Activated B cell treated with CpG ODN at 0.5 μM for 24 hours (primary cell): ENCODE measurements at regions not wholly inside any gene's neighbourhood (a gene's known extent, or its start where the extent isn't known, plus 50 kb on each side); places are given as distances from the start of the nearest gene placed in this dataset.

Experiments
- ATAC-seq: fragments of 200-7000 bp; cut with Tn5 transposase; one replicate; pipeline ENCODE4 v1.10.0; 2021; ENCODE audit warnings: low read depth, mild to moderate bottlenecking, moderate library complexity
- CTCF ChIA-PET: fragments of 350-600 bp; sonication (Branson Sonifier 250); formaldehyde crosslinking; loops from one replicate; lab custom pipeline; 2021; ENCODE audit warnings: antibody characterized with exemption; lab: Charles Lee
- POLR2A ChIA-PET: fragments of 350-600 bp; sonication (Branson Sonifier 250); formaldehyde crosslinking; loops from one replicate; lab custom pipeline; 2021; ENCODE audit warnings: antibody characterized with exemption; lab: Charles Lee
- DNase-seq: peaks from one replicate; pipeline ENCODE4 v3.0.0; 2022
- H3K27ac Mint-ChIP-seq: one replicate; pipeline ENCODE4 v1.8.0; 2020; ENCODE audit warnings: mixed read lengths
- H3K27me3 Mint-ChIP-seq: one replicate; pipeline ENCODE4 v1.8.0; 2021; ENCODE audit warnings: mixed read lengths
- H3K36me3 Mint-ChIP-seq: one replicate; pipeline ENCODE4 v1.8.0; 2021; ENCODE audit warnings: low read depth, mixed read lengths
- H3K4me1 Mint-ChIP-seq: one replicate; pipeline ENCODE4 v1.8.0; 2021; ENCODE audit warnings: mixed read lengths
- H3K4me3 Mint-ChIP-seq: one replicate; pipeline ENCODE4 v1.8.0; 2020; ENCODE audit warnings: mild to moderate bottlenecking, mixed read lengths
- H3K9me3 Mint-ChIP-seq: one replicate; pipeline ENCODE4 v1.8.0; 2020; ENCODE audit warnings: mixed read lengths
- intact Hi-C: fragments of 100-400 bp; cut with micrococcal nuclease; formaldehyde crosslinking; loops from one replicate; pipeline ENCODE4 v1.15.1; 2024
- TF ChIP-seq, protein P1 (sequence below): fragments of 200-600 bp; IDR thresholded peaks from one replicate; pipeline ENCODE4 v1.8.0; 2022; ENCODE audit warnings: antibody characterized with exemption, mild to moderate bottlenecking

GRCh38 chr2:226339616-226340015 lies 460.0 kb downstream of the IRS1 start:
- POLR2A ChIA-PET, result interaction anchor here (0.6 kb wide), 1 partner anchor 1018 kb away, joined by 9 read pairs; no protein-coding TSS in a partner anchor
- no peak overlapping the region for H3K27ac Mint-ChIP-seq
- peaks cover 1% of the 10 kb centered on the region for H3K27me3 Mint-ChIP-seq
- intact Hi-C loops, result no loop called here
- no peaks in the 10 kb centered on the region for H3K4me1 Mint-ChIP-seq
- DNase-seq (no peak), ATAC-seq (no peak)
- H3K36me3 Mint-ChIP-seq, result no peaks in the 10 kb centered on the region
- TF ChIP-seq, protein P1, sequence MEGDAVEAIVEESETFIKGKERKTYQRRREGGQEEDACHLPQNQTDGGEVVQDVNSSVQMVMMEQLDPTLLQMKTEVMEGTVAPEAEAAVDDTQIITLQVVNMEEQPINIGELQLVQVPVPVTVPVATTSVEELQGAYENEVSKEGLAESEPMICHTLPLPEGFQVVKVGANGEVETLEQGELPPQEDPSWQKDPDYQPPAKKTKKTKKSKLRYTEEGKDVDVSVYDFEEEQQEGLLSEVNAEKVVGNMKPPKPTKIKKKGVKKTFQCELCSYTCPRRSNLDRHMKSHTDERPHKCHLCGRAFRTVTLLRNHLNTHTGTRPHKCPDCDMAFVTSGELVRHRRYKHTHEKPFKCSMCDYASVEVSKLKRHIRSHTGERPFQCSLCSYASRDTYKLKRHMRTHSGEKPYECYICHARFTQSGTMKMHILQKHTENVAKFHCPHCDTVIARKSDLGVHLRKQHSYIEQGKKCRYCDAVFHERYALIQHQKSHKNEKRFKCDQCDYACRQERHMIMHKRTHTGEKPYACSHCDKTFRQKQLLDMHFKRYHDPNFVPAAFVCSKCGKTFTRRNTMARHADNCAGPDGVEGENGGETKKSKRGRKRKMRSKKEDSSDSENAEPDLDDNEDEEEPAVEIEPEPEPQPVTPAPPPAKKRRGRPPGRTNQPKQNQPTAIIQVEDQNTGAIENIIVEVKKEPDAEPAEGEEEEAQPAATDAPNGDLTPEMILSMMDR, result no peak
- CTCF ChIA-PET, result no interaction called here
- no peaks in the 10 kb centered on the region for H3K9me3 Mint-ChIP-seq
- no peak overlapping the region for H3K4me3 Mint-ChIP-seq

- no peak for ATAC-seq
- intact Hi-C loops, result no loop called here
- CTCF ChIA-PET, result no interaction called here
- TF ChIP-seq, protein P1, result no peak
- Mint-ChIP-seq H3K4me1 (no peaks in the 10 kb centered on the region), H3K36me3 (no peaks in the 10 kb centered on the region), H3K4me3 (no peak overlapping the region), H3K27me3 (peaks cover 1% of the 10 kb centered on the region), H3K9me3 (no peaks in the 10 kb centered on the region), H3K27ac (no peak overlapping the region)
- POLR2A ChIA-PET, result interaction anchor here (0.6 kb wide), 1 partner anchor 1018 kb away, joined by 9 read pairs; no protein-coding TSS in a partner anchor
- DNase-seq, result no peak
Measured at GRCh38 chr2:226338825-226339224, 460.8 kb downstream of the IRS1 start.

- no peaks in the 10 kb centered on the region for H3K9me3 Mint-ChIP-seq
- ChIA-PET POLR2A (no interaction called here), CTCF (no interaction called here)
- H3K4me1 Mint-ChIP-seq, result no peaks in the 10 kb centered on the region
- DNase-seq (no peak), ATAC-seq (no peak)
- no peak overlapping the region for H3K4me3 Mint-ChIP-seq
- intact Hi-C loops, result no loop called here
- H3K27ac Mint-ChIP-seq, result no peak overlapping the region
- H3K36me3 Mint-ChIP-seq, result no peaks in the 10 kb centered on the region
- TF ChIP-seq, protein P1, result no peak
- H3K27me3 Mint-ChIP-seq, result peaks cover 1% of the 10 kb centered on the region
Measured at GRCh38 chr2:226337941-226338600, 461.5 kb downstream of the IRS1 start.

- POLR2A ChIA-PET, result no interaction called here
- Mint-ChIP-seq H3K4me3 (no peak overlapping the region), H3K36me3 (no peaks in the 10 kb centered on the region), H3K9me3 (no peaks in the 10 kb centered on the region), H3K27me3 (peaks cover 1% of the 10 kb centered on the region), H3K27ac (no peak overlapping the region), H3K4me1 (no peaks in the 10 kb centered on the region)
- intact Hi-C loops, result no loop called here
- CTCF ChIA-PET, result no interaction called here
- DNase-seq (no peak), ATAC-seq (no peak)
- TF ChIP-seq, protein P1, result no peak
Measured at GRCh38 chr2:226336283-226336682, 463.3 kb downstream of the IRS1 start.

DNA sequence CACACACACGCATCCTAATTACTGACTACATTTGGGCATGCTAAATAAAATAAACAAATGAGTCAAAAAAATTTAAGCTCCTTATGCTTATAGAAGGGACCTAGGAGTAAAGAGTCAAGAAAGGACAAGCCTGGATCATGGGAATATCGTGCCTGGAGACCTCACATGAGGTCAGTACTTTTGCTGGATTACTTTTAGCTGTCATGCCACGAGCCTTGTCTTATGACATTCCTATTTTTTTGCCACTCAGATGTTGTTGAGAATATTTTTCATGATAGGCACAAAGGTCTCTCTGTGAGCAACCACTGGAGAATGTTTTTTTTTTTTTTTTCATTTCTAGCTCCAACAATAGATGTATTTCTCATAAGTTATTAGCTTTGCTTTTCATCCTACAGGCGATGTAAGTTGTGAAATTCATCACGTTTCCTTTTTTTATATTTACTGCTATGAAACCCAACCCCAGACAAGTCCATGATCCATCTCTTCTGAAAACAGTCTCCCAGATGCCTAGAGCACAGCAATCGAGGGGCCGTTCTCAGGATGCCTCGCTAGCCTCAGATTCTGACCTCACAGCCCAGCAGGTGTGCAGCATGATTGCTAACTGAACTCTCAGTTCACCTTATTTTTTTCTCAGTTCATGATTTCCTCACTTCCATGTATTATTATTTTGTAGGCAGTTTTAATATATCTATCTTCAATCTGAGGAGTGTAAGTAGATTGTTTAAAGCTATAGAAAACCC lies 464.5 kb downstream of the IRS1 start:
- Mint-ChIP-seq H3K27me3 (peaks cover 1% of the 10 kb centered on the region), H3K36me3 (no peaks in the 10 kb centered on the region), H3K4me3 (no peak overlapping the region), H3K9me3 (no peaks in the 10 kb centered on the region), H3K4me1 (no peaks in the 10 kb centered on the region), H3K27ac (no peak overlapping the region)
- CTCF ChIA-PET, result interaction anchor here (0.6 kb wide), 1 partner anchor 441 kb away, joined by 5 read pairs; no protein-coding TSS in a partner anchor
- DNase-seq, result no peak
- no peak for ATAC-seq
- POLR2A ChIA-PET, result no interaction called here
- intact Hi-C loops, result no loop called here
- TF ChIP-seq, protein P1, result no peak
